ENCODE measurements at regions not wholly inside any gene's neighbourhood (a gene's known extent, or its start where the extent isn't known, plus 50 kb on each side); places are given as distances from the start of the nearest gene placed in this dataset.
A peak's percentile ranks its signal among the peaks of the same experiment; 100 is the strongest.

GRCh38 chr1:234535763-234536515 lies 57.0 kb upstream of the TARBP1 start:
- Histone ChIP-seq H3K9me3 (ENCODE audit: control insufficient read depth, low read length) (no peaks in the 10 kb centered on the region), H3K4me3 (ENCODE audit: extremely low read depth, insufficient read depth, low read length, poor library complexity, severe bottlenecking) (no peak overlapping the region), H3K27ac (ENCODE audit: low read depth, low read length, severe bottlenecking) (peak overlapping the region; percentile 59), H3K36me3 (ENCODE audit: control insufficient read depth, insufficient read depth, low read length) (no peaks in the 10 kb centered on the region), H3K4me1 (ENCODE audit: control insufficient read depth, insufficient read depth, low read length, poor library complexity, severe bottlenecking) (peaks cover 35% of the 10 kb centered on the region)
- 89 to 90% methylated on average over 11 of the region's 14 CpGs for WGBS, 2 experiments (ENCODE audit: insufficient coverage in 2 of 2)

GRCh38 chr1:234535218-234535617 lies 56.2 kb upstream of the TARBP1 start:
- Histone ChIP-seq H3K4me3 (ENCODE audit: extremely low read depth, insufficient read depth, low read length, poor library complexity, severe bottlenecking) (no peak overlapping the region), H3K36me3 (ENCODE audit: control insufficient read depth, insufficient read depth, low read length) (no peaks in the 10 kb centered on the region), H3K4me1 (ENCODE audit: control insufficient read depth, insufficient read depth, low read length, poor library complexity, severe bottlenecking) (peaks cover 37% of the 10 kb centered on the region)

GRCh38 chr1:234533975-234534876 lies 55.2 kb upstream of the TARBP1 start:
- 89 to 91% methylated on average over 9 to 10 of the region's 14 CpGs for WGBS, 2 experiments (ENCODE audit: insufficient coverage in 2 of 2)
- Histone ChIP-seq H3K9me3 (ENCODE audit: control insufficient read depth, low read length) (no peaks in the 10 kb centered on the region), H3K4me3 (ENCODE audit: extremely low read depth, insufficient read depth, low read length, poor library complexity, severe bottlenecking) (no peak overlapping the region), H3K27ac (ENCODE audit: low read depth, low read length, severe bottlenecking) (no peak overlapping the region), H3K4me1 (ENCODE audit: control insufficient read depth, insufficient read depth, low read length, poor library complexity, severe bottlenecking) (peaks cover 37% of the 10 kb centered on the region), H3K36me3 (ENCODE audit: control insufficient read depth, insufficient read depth, low read length) (no peaks in the 10 kb centered on the region)

More at GRCh38 chr1:234535218-234535617, 56.2 kb upstream of the TARBP1 start:
- Histone ChIP-seq H3K27ac (ENCODE audit: low read depth, low read length, severe bottlenecking) (no peak overlapping the region), H3K9me3 (ENCODE audit: control insufficient read depth, low read length) (no peaks in the 10 kb centered on the region)
- WGBS, 2 experiments (ENCODE audit: insufficient coverage in 2 of 2): 84 to 95% methylated on average over 2 to 5 of the region's 7 CpGs

GRCh38 chr1:234533034-234533891 lies 54.3 kb upstream of the TARBP1 start:
- no peaks in the 10 kb centered on the region for H3K36me3 ChIP-seq (ENCODE audit: control insufficient read depth, insufficient read depth, low read length)
- H3K9me3 ChIP-seq (ENCODE audit: control insufficient read depth, low read length): no peaks in the 10 kb centered on the region
- peaks cover 42% of the 10 kb centered on the region for H3K4me1 ChIP-seq (ENCODE audit: control insufficient read depth, insufficient read depth, low read length, poor library complexity, severe bottlenecking)
- H3K27ac ChIP-seq (ENCODE audit: low read depth, low read length, severe bottlenecking): no peak overlapping the region
- WGBS, 2 experiments (ENCODE audit: insufficient coverage in 2 of 2): 89 to 93% methylated on average over 11 of the region's 12 CpGs
- H3K4me3 ChIP-seq (ENCODE audit: extremely low read depth, insufficient read depth, low read length, poor library complexity, severe bottlenecking): no peak overlapping the region

GRCh38 chr1:234532503-234532922 lies 53.5 kb upstream of the TARBP1 start:
- no peak overlapping the region for H3K27ac ChIP-seq (ENCODE audit: low read depth, low read length, severe bottlenecking)
- H3K4me3 ChIP-seq (ENCODE audit: extremely low read depth, insufficient read depth, low read length, poor library complexity, severe bottlenecking): no peak overlapping the region
- no peaks in the 10 kb centered on the region for H3K36me3 ChIP-seq (ENCODE audit: control insufficient read depth, insufficient read depth, low read length)
- H3K9me3 ChIP-seq (ENCODE audit: control insufficient read depth, low read length): no peaks in the 10 kb centered on the region
- H3K4me1 ChIP-seq (ENCODE audit: control insufficient read depth, insufficient read depth, low read length, poor library complexity, severe bottlenecking): peaks cover 43% of the 10 kb centered on the region
- WGBS, 2 experiments (ENCODE audit: insufficient coverage in 2 of 2): 92 to 95% methylated on average over 6 to 7 of the region's 7 CpGs

- H3K4me1 ChIP-seq (ENCODE audit: control insufficient read depth, insufficient read depth, low read length, poor library complexity, severe bottlenecking): peaks cover 43% of the 10 kb centered on the region
- H3K36me3 ChIP-seq (ENCODE audit: control insufficient read depth, insufficient read depth, low read length): no peaks in the 10 kb centered on the region
- WGBS, 2 experiments (ENCODE audit: insufficient coverage in 2 of 2): 65 to 81% methylated on average over 17 to 18 of the region's 20 CpGs
- H3K27ac ChIP-seq (ENCODE audit: low read depth, low read length, severe bottlenecking): peak overlapping the region; percentile 83
- no peak overlapping the region for H3K4me3 ChIP-seq (ENCODE audit: extremely low read depth, insufficient read depth, low read length, poor library complexity, severe bottlenecking)
- no peaks in the 10 kb centered on the region for H3K9me3 ChIP-seq (ENCODE audit: control insufficient read depth, low read length)
Measured at GRCh38 chr1:234531151-234531635, 52.2 kb upstream of the TARBP1 start.

- H3K36me3 ChIP-seq (ENCODE audit: control insufficient read depth, insufficient read depth, low read length): no peaks in the 10 kb centered on the region
- H3K27ac ChIP-seq (ENCODE audit: low read depth, low read length, severe bottlenecking): no peak overlapping the region
- no peak overlapping the region for H3K4me3 ChIP-seq (ENCODE audit: extremely low read depth, insufficient read depth, low read length, poor library complexity, severe bottlenecking)
- WGBS, 2 experiments (ENCODE audit: insufficient coverage in 2 of 2): 94% methylated on average over 5 of the region's 11 CpGs
- H3K9me3 ChIP-seq (ENCODE audit: control insufficient read depth, low read length): no peaks in the 10 kb centered on the region
- peaks cover 37% of the 10 kb centered on the region for H3K4me1 ChIP-seq (ENCODE audit: control insufficient read depth, insufficient read depth, low read length, poor library complexity, severe bottlenecking)
Measured at GRCh38 chr1:234530672-234531071, 51.7 kb upstream of the TARBP1 start.

GRCh38 chr1:234529950-234530237 lies 50.9 kb upstream of the TARBP1 start:
- Histone ChIP-seq H3K27ac (ENCODE audit: low read depth, low read length, severe bottlenecking) (no peak overlapping the region), H3K4me3 (ENCODE audit: extremely low read depth, insufficient read depth, low read length, poor library complexity, severe bottlenecking) (no peak overlapping the region), H3K9me3 (ENCODE audit: control insufficient read depth, low read length) (no peaks in the 10 kb centered on the region), H3K4me1 (ENCODE audit: control insufficient read depth, insufficient read depth, low read length, poor library complexity, severe bottlenecking) (peaks cover 31% of the 10 kb centered on the region), H3K36me3 (ENCODE audit: control insufficient read depth, insufficient read depth, low read length) (no peaks in the 10 kb centered on the region)
- 95 to 96% methylated on average over 2 of the region's 2 CpGs for WGBS, 2 experiments (ENCODE audit: insufficient coverage in 2 of 2)

GRCh38 chr1:234529095-234529949 lies 50.3 kb upstream of the TARBP1 start:
- Histone ChIP-seq H3K36me3 (ENCODE audit: control insufficient read depth, insufficient read depth, low read length) (no peaks in the 10 kb centered on the region), H3K9me3 (ENCODE audit: control insufficient read depth, low read length) (no peaks in the 10 kb centered on the region), H3K4me1 (ENCODE audit: control insufficient read depth, insufficient read depth, low read length, poor library complexity, severe bottlenecking) (peaks cover 26% of the 10 kb centered on the region), H3K27ac (ENCODE audit: low read depth, low read length, severe bottlenecking) (no peak overlapping the region), H3K4me3 (ENCODE audit: extremely low read depth, insufficient read depth, low read length, poor library complexity, severe bottlenecking) (no peak overlapping the region)
- 92 to 96% methylated on average over 6 to 7 of the region's 8 CpGs for WGBS, 2 experiments (ENCODE audit: insufficient coverage in 2 of 2)
